ENCODE measurements at regions not wholly inside any gene's neighbourhood (a gene's known extent, or its start where the extent isn't known, plus 50 kb on each side); places are given as distances from the start of the nearest gene placed in this dataset.

- H3K4me1 Mint-ChIP-seq = peaks cover 15% of the 10 kb centered on the region
These were observed 93.9 kb upstream of the PRLR start for GRCh38 chr5:35324201-35324600.

DNA sequence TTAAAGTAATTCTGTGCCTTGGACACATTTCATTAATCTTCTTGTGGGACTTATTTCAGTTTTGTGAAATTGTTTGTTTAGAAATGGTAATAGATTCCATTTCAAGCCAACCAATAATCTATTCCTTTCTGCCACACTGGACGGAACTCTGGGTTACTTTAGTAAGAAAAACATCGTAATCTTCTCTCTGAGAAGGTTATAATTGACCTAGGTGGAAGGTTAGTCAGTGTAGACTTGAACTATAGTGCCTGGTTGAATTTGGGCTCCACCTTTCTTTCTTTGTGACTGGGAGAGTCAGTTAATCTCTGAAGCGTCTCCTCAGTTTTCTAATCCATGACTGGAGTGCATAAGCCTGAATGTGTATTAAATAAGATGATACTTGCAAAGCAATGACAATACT, 89.7 kb upstream of the PRLR start:
- no peak overlapping the region for H3K4me3 Mint-ChIP-seq
- peak overlapping the region; percentile 39 for H3K27ac Mint-ChIP-seq
- no peak for DNase-seq (ENCODE audit: low spot score in 2 of 2, unreplicated experiment in 2 of 2)
- no peaks in the 10 kb centered on the region for H3K9me3 Mint-ChIP-seq
- no peaks in the 10 kb centered on the region for H3K36me3 Mint-ChIP-seq
- TF ChIP-seq CTCF (IDR thresholded peaks at IDR 0.05; ENCODE audit: unreplicated experiment) = no peak
- no peaks in the 10 kb centered on the region for H3K27me3 Mint-ChIP-seq (ENCODE audit: low read depth)
- peaks cover 18% of the 10 kb centered on the region for H3K4me1 Mint-ChIP-seq

More at GRCh38 chr5:35324201-35324600, 93.9 kb upstream of the PRLR start:
- no peaks in the 10 kb centered on the region for H3K27me3 Mint-ChIP-seq (ENCODE audit: low read depth)
- no peak overlapping the region for H3K4me3 Mint-ChIP-seq
- peaks cover 24% of the 10 kb centered on the region for H3K9me3 Mint-ChIP-seq
- TF ChIP-seq CTCF (IDR thresholded peaks at IDR 0.05; ENCODE audit: unreplicated experiment) = no peak
- H3K27ac Mint-ChIP-seq = no peak overlapping the region
- no peaks in the 10 kb centered on the region for H3K36me3 Mint-ChIP-seq
- DNase-seq (ENCODE audit: low spot score in 2 of 2, unreplicated experiment in 2 of 2) = no peak

DNA sequence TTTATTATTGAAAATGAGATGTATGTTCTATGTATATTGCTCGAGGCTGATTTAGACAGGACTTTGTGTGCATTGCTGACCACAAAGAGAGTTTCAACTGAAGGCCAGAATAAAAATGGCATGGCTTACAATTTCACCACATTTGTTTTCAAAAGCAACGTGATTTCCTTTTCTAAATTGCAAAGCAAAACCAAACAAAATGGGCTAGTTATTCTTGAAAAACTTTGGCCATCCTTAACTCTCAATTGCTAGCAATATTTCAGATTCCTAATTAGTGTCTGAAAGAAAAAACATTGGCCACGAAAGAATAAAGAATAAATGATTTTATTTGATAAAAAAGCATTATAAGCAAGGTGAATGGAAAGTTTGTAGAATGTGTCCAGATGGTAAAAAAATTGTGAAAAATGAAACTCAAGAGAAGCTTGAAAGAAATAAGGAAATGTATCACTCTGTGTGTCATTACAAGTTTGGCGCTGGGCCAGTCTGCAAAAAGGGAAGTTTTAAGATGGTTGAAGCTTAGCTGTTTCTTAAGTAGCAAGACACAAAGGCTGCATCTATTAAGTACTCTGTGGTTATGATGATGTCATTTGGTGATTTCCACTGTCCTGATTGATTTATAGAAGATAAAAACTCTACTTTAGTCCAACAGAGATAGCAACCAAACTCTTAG, 89.2 kb upstream of the PRLR start:
- DNase-seq (ENCODE audit: low spot score in 2 of 2, unreplicated experiment in 2 of 2) = no peak
- Mint-ChIP-seq H3K27ac (peak overlapping the region; percentile 39), H3K36me3 (no peaks in the 10 kb centered on the region)

GRCh38 chr5:35317586-35317985, 87.3 kb upstream of the PRLR start:
- Mint-ChIP-seq H3K4me3 (no peak overlapping the region), H3K4me1 (peaks cover 20% of the 10 kb centered on the region), H3K27ac (no peak overlapping the region), H3K27me3 (ENCODE audit: low read depth) (no peaks in the 10 kb centered on the region), H3K9me3 (no peaks in the 10 kb centered on the region), H3K36me3 (no peaks in the 10 kb centered on the region)
- no peak for DNase-seq (ENCODE audit: low spot score in 2 of 2, unreplicated experiment in 2 of 2)
- TF ChIP-seq CTCF (IDR thresholded peaks at IDR 0.05; ENCODE audit: unreplicated experiment) = no peak

More for the DNA sequence above, 89.2 kb upstream of the PRLR start:
- Mint-ChIP-seq H3K4me3 (no peak overlapping the region), H3K27me3 (ENCODE audit: low read depth) (no peaks in the 10 kb centered on the region), H3K9me3 (no peaks in the 10 kb centered on the region), H3K4me1 (peaks cover 18% of the 10 kb centered on the region)
- no peak for TF ChIP-seq CTCF (IDR thresholded peaks at IDR 0.05; ENCODE audit: unreplicated experiment)

DNA sequence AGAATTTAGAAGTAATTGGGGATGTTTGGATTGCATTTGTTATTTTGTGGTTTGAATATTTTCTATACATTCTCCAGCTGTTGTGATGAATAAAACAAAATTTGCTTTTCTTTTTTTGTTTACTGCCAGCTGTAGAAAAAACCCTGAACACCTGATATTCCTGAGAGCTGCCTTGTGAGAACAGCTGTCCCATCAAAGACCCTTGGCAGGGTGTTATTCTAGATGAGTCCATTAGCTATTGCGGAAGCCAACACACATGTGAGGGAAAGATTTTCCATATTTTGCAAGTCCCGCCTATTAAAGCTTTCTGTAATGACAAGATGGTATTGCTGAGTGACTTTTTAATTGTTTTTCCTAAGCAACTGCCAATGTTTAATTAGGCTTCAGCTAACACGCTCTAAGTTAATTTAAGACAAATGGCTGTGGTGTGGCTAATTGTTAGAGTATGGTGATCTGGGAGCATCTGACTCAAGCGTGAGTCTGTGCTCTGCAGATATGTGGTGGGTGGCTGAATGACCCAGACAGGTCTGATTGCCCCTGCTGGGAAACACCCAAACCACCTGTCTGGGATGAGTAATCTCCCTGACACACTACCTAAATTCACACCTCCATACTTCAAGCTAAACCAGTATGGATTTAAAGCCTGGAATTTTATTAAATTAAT, 86.5 kb upstream of the PRLR start:
- DNase-seq (ENCODE audit: low spot score in 2 of 2, unreplicated experiment in 2 of 2) = no peak
- H3K9me3 Mint-ChIP-seq = no peaks in the 10 kb centered on the region
- H3K4me3 Mint-ChIP-seq = no peak overlapping the region
- H3K4me1 Mint-ChIP-seq = peaks cover 20% of the 10 kb centered on the region
- no peaks in the 10 kb centered on the region for H3K27me3 Mint-ChIP-seq (ENCODE audit: low read depth)
- H3K36me3 Mint-ChIP-seq = no peaks in the 10 kb centered on the region
- no peak for TF ChIP-seq CTCF (IDR thresholded peaks at IDR 0.05; ENCODE audit: unreplicated experiment)
- H3K27ac Mint-ChIP-seq = no peak overlapping the region
